Heart left ventricle (tissue), 13 donors: ENCODE measurements at regions not wholly inside any gene's neighbourhood (a gene's known extent, or its start where the extent isn't known, plus 50 kb on each side); places are given as distances from the start of the nearest gene placed in this dataset.

Experiments
- POLR2A ChIP-seq, 2 donors: fragments of 450-650 bp; IDR thresholded peaks; one replicate each; pipeline ENCODE4 v1.6.1; 2017; ENCODE audit warnings: antibody characterized with exemption in 2 of 2, mild to moderate bottlenecking in 2 of 2, moderate library complexity in 2 of 2
- TF ChIP-seq, protein P1 (sequence below), 12 donors: fragments of 200-600 bp; sonication (generic) in 4 of 12; IDR thresholded peaks; one replicate each; pipeline versions ENCODE4 v1.5.0 to v1.8.0; 2018 to 2022; ENCODE audit warnings: antibody characterized with exemption in 12 of 12, mild to moderate bottlenecking in 5 of 12
- donor health status: ischemic (EF 13 %, LVEDD 7.1; RV severe dilation, severe dysfunction).
- donor health status: DM: no; HTN: yes; CAD: no.
- donor health status: DM: no; HTN: no; CAD: no.
- donor health status: ischemic (EF 25% LVEDD 6.9; RV normal size, moderate dysfunction).
- donor health status: ischemic (EF 25% LVEDD 5.7; RV mildly dilated, moderate dysfunction).
- donor health status: ischemic (EF 35%, LVEDD 5.7; RV mildly dilated, moderate dysfunction).
- donor health status: nonischemic (EF 11% LVEDD 7.7; RV severe dilation, severe dysfunction).
- donor health status: DM: yes; HTN: yes; CAD: no.
- donor health status: PGD.
- donor health status: ischemic (EF 29% LVEDD 5.4; RV normal size, mild dysfunction).
- donor health status: nonischemic (EF 23%, LVEDD 6.1; RV moderate dilation, normal function).

DNA sequence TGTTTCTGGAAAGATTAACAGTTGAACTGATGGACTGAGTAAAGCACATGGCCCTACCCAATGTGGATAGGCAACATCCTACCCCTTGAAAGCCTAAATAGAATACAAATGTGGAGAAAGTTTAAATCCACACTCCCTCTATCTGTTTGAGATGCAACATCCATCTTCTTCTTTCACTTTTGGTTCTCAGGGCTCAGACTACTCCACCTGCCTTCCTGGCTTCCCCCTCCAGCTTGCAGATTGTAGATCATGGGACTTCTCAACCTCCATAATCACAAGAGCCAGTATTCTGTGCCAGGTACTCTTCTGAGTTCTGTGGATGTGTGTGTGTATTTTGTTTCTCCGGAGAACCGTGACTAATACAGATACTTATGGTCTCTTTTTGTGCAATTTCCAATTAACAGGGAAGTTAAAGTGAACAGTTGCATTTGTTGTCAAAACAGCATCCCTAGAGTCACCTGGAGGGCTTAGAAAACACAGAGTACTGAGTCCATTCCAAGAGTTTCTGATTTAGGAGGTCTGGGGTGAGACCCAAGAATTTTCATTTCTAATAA, 590.3 kb upstream of the MIR17HG start:
- TF ChIP-seq, protein P1, sequence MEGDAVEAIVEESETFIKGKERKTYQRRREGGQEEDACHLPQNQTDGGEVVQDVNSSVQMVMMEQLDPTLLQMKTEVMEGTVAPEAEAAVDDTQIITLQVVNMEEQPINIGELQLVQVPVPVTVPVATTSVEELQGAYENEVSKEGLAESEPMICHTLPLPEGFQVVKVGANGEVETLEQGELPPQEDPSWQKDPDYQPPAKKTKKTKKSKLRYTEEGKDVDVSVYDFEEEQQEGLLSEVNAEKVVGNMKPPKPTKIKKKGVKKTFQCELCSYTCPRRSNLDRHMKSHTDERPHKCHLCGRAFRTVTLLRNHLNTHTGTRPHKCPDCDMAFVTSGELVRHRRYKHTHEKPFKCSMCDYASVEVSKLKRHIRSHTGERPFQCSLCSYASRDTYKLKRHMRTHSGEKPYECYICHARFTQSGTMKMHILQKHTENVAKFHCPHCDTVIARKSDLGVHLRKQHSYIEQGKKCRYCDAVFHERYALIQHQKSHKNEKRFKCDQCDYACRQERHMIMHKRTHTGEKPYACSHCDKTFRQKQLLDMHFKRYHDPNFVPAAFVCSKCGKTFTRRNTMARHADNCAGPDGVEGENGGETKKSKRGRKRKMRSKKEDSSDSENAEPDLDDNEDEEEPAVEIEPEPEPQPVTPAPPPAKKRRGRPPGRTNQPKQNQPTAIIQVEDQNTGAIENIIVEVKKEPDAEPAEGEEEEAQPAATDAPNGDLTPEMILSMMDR (IDR thresholded peaks at IDR 0.05): no peak
- no peak for TF ChIP-seq POLR2A (IDR thresholded peaks at IDR 0.05)
